Karpas-422 (cell line): ENCODE measurements at regions not wholly inside any gene's neighbourhood (a gene's known extent, or its start where the extent isn't known, plus 50 kb on each side); places are given as distances from the start of the nearest gene placed in this dataset.

Experiments
- DNase-seq: peaks from one replicate; pipeline ENCODE4 v3.0.0-alpha.2; 2015
- H2AFZ ChIP-seq: fragments of 200-600 bp; sonication (generic); 2 replicates; pipeline ENCODE4 v1.6.1; 2014; ENCODE audit warnings: antibody characterized with exemption, low read length, mixed read lengths
- H3K27ac ChIP-seq: fragments of 200-600 bp; sonication (generic); 2 replicates; pipeline ENCODE4 v1.5.1; 2014; ENCODE audit warnings: mild to moderate bottlenecking, low read length, moderate library complexity
- H3K27me3 ChIP-seq: fragments of 200-600 bp; sonication (generic); 2 replicates; pipeline ENCODE4 v1.6.1; 2014; ENCODE audit warnings: low read length, mixed read lengths
- H3K36me3 ChIP-seq: fragments of 200-600 bp; sonication (generic); 2 replicates; pipeline ENCODE4 v1.6.1; 2014; ENCODE audit warnings: low read length, mixed read lengths; ENCODE audit not compliant: insufficient read depth
- H3K4me1 ChIP-seq: fragments of 200-600 bp; sonication (generic); 2 replicates; pipeline ENCODE4 v1.6.1; 2014; ENCODE audit warnings: mild to moderate bottlenecking, low read length, mixed read lengths
- H3K4me2 ChIP-seq: fragments of 200-600 bp; sonication (generic); 2 replicates; pipeline ENCODE4 v1.6.1; 2014; ENCODE audit warnings: low read length, low read depth, mild to moderate bottlenecking; ENCODE audit not compliant: poor library complexity, severe bottlenecking
- H3K4me3 ChIP-seq: fragments of 200-600 bp; sonication (generic); 2 replicates; pipeline ENCODE4 v1.5.1; 2014; ENCODE audit warnings: mild to moderate bottlenecking, antibody characterized with exemption, low read length, mixed read lengths
- H3K79me2 ChIP-seq: fragments of 200-600 bp; sonication (generic); 2 replicates; pipeline ENCODE4 v1.6.1; 2014; ENCODE audit warnings: mild to moderate bottlenecking, low read length, mixed read lengths
- H3K9ac ChIP-seq: fragments of 200-600 bp; sonication (generic); 2 replicates; pipeline ENCODE4 v1.6.0; 2014; ENCODE audit warnings: low read length
- H3K9me2 ChIP-seq: fragments of 200-600 bp; sonication (generic), shearing (Covaris generic); replicated peaks from 2 replicates; pipeline ENCODE4 v1.6.0; 2014; ENCODE audit warnings: mild to moderate bottlenecking, low read length, moderate library complexity; ENCODE audit not compliant: insufficient read depth
- H3K9me3 ChIP-seq: fragments of 300-700, 200-600 bp; sonication (generic); 2 replicates; pipeline ENCODE4 v1.6.1; 2014; ENCODE audit warnings: low read length, mixed read lengths
- H4K20me1 ChIP-seq: fragments of 200-600 bp; sonication (generic); 2 replicates; pipeline ENCODE4 v1.6.1; 2014; ENCODE audit warnings: mild to moderate bottlenecking, antibody characterized with exemption, low read length, low read depth; ENCODE audit not compliant: insufficient read depth

- no peaks in the 10 kb centered on the region for H3K4me1 ChIP-seq
- H3K9me2 ChIP-seq: no peaks in the 10 kb centered on the region
- H3K79me2 ChIP-seq: no peaks in the 10 kb centered on the region
- no peaks in the 10 kb centered on the region for H4K20me1 ChIP-seq
- no peaks in the 10 kb centered on the region for H3K27me3 ChIP-seq
- no peak overlapping the region for H3K27ac ChIP-seq
- H3K9ac ChIP-seq: no peak overlapping the region
- no peak overlapping the region for H2AFZ ChIP-seq
- no peak overlapping the region for H3K4me2 ChIP-seq
- H3K9me3 ChIP-seq: no peaks in the 10 kb centered on the region
- no peaks in the 10 kb centered on the region for H3K36me3 ChIP-seq
- H3K4me3 ChIP-seq: no peak overlapping the region
- DNase-seq: no peak
Observed at GRCh38 chr4:144799486-144799885, 153.5 kb downstream of the HHIP start.

GRCh38 chr4:144801731-144802130, 155.8 kb downstream of the HHIP start:
- no peak overlapping the region for H3K4me2 ChIP-seq
- H4K20me1 ChIP-seq: no peaks in the 10 kb centered on the region
- H3K9me3 ChIP-seq: 0 out of 2 replicates have a peak, but pooled peaks cover 3% of the 10 kb centered on the region
- no peaks in the 10 kb centered on the region for H3K79me2 ChIP-seq
- H3K27me3 ChIP-seq: no peaks in the 10 kb centered on the region
- no peak overlapping the region for H2AFZ ChIP-seq
- no peak for DNase-seq
- H3K4me1 ChIP-seq: no peaks in the 10 kb centered on the region
- no peaks in the 10 kb centered on the region for H3K36me3 ChIP-seq
- H3K27ac ChIP-seq: no peak overlapping the region
- H3K9me2 ChIP-seq: no peaks in the 10 kb centered on the region; the same call in 1 of the 2 replicates
- H3K4me3 ChIP-seq: no peak overlapping the region
- H3K9ac ChIP-seq: no peak overlapping the region

GRCh38 chr4:144808034-144808433, 162.1 kb downstream of the HHIP start:
- no peaks in the 10 kb centered on the region for H3K4me1 ChIP-seq
- no peaks in the 10 kb centered on the region; the same call in 1 of the 2 replicates for H3K9me2 ChIP-seq
- H3K79me2 ChIP-seq: no peaks in the 10 kb centered on the region
- no peak overlapping the region for H3K4me3 ChIP-seq
- no peak for DNase-seq
- H3K4me2 ChIP-seq: no peak overlapping the region
- H3K9me3 ChIP-seq: peaks cover 12% of the 10 kb centered on the region
- H3K9ac ChIP-seq: no peak overlapping the region
- H4K20me1 ChIP-seq: no peaks in the 10 kb centered on the region
- no peak overlapping the region for H2AFZ ChIP-seq
- no peak overlapping the region for H3K27ac ChIP-seq
- no peaks in the 10 kb centered on the region for H3K27me3 ChIP-seq
- H3K36me3 ChIP-seq: no peaks in the 10 kb centered on the region

- no peak overlapping the region for H3K27ac ChIP-seq
- no peaks in the 10 kb centered on the region for H3K79me2 ChIP-seq
- H3K27me3 ChIP-seq: no peaks in the 10 kb centered on the region
- no peak overlapping the region for H2AFZ ChIP-seq
- no peak overlapping the region for H3K4me2 ChIP-seq
- no peaks in the 10 kb centered on the region for H3K36me3 ChIP-seq
- no peaks in the 10 kb centered on the region; the same call in 1 of the 2 replicates for H3K9me2 ChIP-seq
- H3K4me3 ChIP-seq: no peak overlapping the region
- H3K4me1 ChIP-seq: no peaks in the 10 kb centered on the region
- no peak overlapping the region for H3K9ac ChIP-seq
- DNase-seq: no peak
- no peaks in the 10 kb centered on the region for H4K20me1 ChIP-seq
- H3K9me3 ChIP-seq: peaks cover 12% of the 10 kb centered on the region
Observed at GRCh38 chr4:144809056-144809640, 163.2 kb downstream of the HHIP start.

- no peak overlapping the region for H3K27ac ChIP-seq
- H3K4me2 ChIP-seq: no peak overlapping the region
- H3K79me2 ChIP-seq: no peaks in the 10 kb centered on the region
- H3K9me2 ChIP-seq: 0 out of 2 replicates have a peak, but pooled peaks cover 3% of the 10 kb centered on the region
- no peaks in the 10 kb centered on the region for H3K9me3 ChIP-seq
- no peak overlapping the region for H2AFZ ChIP-seq
- no peak overlapping the region for H3K4me3 ChIP-seq
- no peak overlapping the region for H3K9ac ChIP-seq
- H3K36me3 ChIP-seq: no peaks in the 10 kb centered on the region
- H3K4me1 ChIP-seq: no peaks in the 10 kb centered on the region
- no peaks in the 10 kb centered on the region for H4K20me1 ChIP-seq
- H3K27me3 ChIP-seq: no peaks in the 10 kb centered on the region; the same call in 1 of the 2 replicates
- no peak for DNase-seq
Observed at GRCh38 chr4:144816668-144817067, 170.7 kb downstream of the HHIP start.

- no peaks in the 10 kb centered on the region for H3K79me2 ChIP-seq
- H4K20me1 ChIP-seq: no peaks in the 10 kb centered on the region
- no peaks in the 10 kb centered on the region; the same call in 1 of the 2 replicates for H3K27me3 ChIP-seq
Observed at GRCh38 chr4:144817081-144817480, 171.1 kb downstream of the HHIP start.

GRCh38 chr4:144818136-144818535, 172.2 kb downstream of the HHIP start:
- Histone ChIP-seq H4K20me1 (no peaks in the 10 kb centered on the region), H3K27ac (no peak overlapping the region), H3K27me3 (no peaks in the 10 kb centered on the region; the same call in 1 of the 2 replicates), H3K9ac (no peak overlapping the region), H3K9me3 (no peaks in the 10 kb centered on the region), H3K36me3 (no peaks in the 10 kb centered on the region), H3K4me3 (no peak overlapping the region), H3K79me2 (no peaks in the 10 kb centered on the region), H3K4me2 (no peak overlapping the region), H3K9me2 (0 out of 2 replicates have a peak, but pooled peaks cover 3% of the 10 kb centered on the region), H2AFZ (no peak overlapping the region), H3K4me1 (no peaks in the 10 kb centered on the region)
- peak; percentile 39 for DNase-seq

More at GRCh38 chr4:144817081-144817480, 171.1 kb downstream of the HHIP start:
- Histone ChIP-seq H3K9me2 (0 out of 2 replicates have a peak, but pooled peaks cover 3% of the 10 kb centered on the region), H3K9me3 (no peaks in the 10 kb centered on the region), H3K9ac (no peak overlapping the region), H2AFZ (no peak overlapping the region), H3K4me1 (no peaks in the 10 kb centered on the region), H3K4me3 (no peak overlapping the region), H3K27ac (no peak overlapping the region), H3K36me3 (no peaks in the 10 kb centered on the region), H3K4me2 (no peak overlapping the region)
- peak; percentile 14 for DNase-seq

GRCh38 chr4:144819591-144819990, 173.6 kb downstream of the HHIP start:
- H3K4me1 ChIP-seq: no peaks in the 10 kb centered on the region
- no peak overlapping the region for H3K4me3 ChIP-seq
- no peak overlapping the region for H3K4me2 ChIP-seq
- H3K9ac ChIP-seq: no peak overlapping the region
- H3K36me3 ChIP-seq: no peaks in the 10 kb centered on the region
- H3K79me2 ChIP-seq: no peaks in the 10 kb centered on the region
- DNase-seq: peak; percentile 11
- no peaks in the 10 kb centered on the region; the same call in 1 of the 2 replicates for H3K27me3 ChIP-seq
- no peak overlapping the region for H2AFZ ChIP-seq
- no peaks in the 10 kb centered on the region for H3K9me3 ChIP-seq
- 0 out of 2 replicates have a peak, but pooled peaks cover 3% of the 10 kb centered on the region for H3K9me2 ChIP-seq
- no peaks in the 10 kb centered on the region for H4K20me1 ChIP-seq
- H3K27ac ChIP-seq: no peak overlapping the region
